ENCODE measurements at regions not wholly inside any gene's neighbourhood (a gene's known extent, or its start where the extent isn't known, plus 50 kb on each side); places are given as distances from the start of the nearest gene placed in this dataset.

GRCh38 chr13:84243340-84243739 is 361.1 kb upstream of the SLITRK1 start:
- no peak overlapping the region for H3K4me3 ChIP-seq (ENCODE audit: low read depth, low read length)
- TF ChIP-seq CTCF (IDR thresholded peaks at IDR 0.05; ENCODE audit: low read depth, low read length) = no peak

- H3K4me3 ChIP-seq (ENCODE audit: low read depth, low read length) = no peak overlapping the region
- no peak for TF ChIP-seq CTCF (IDR thresholded peaks at IDR 0.05; ENCODE audit: low read depth, low read length)
Measured at GRCh38 chr13:84239032-84239431, 356.8 kb upstream of the SLITRK1 start.

- H3K4me3 ChIP-seq (ENCODE audit: low read depth, low read length) = no peak overlapping the region
- TF ChIP-seq CTCF (IDR thresholded peaks at IDR 0.05; ENCODE audit: low read depth, low read length) = no peak
Measured at GRCh38 chr13:84238381-84238780, 356.1 kb upstream of the SLITRK1 start.

GRCh38 chr13:84237143-84237542 is 354.9 kb upstream of the SLITRK1 start:
- no peak overlapping the region for H3K4me3 ChIP-seq (ENCODE audit: low read depth, low read length)
- TF ChIP-seq CTCF (IDR thresholded peaks at IDR 0.05; ENCODE audit: low read depth, low read length) = no peak

- no peak overlapping the region for H3K4me3 ChIP-seq (ENCODE audit: low read depth, low read length)
- no peak for TF ChIP-seq CTCF (IDR thresholded peaks at IDR 0.05; ENCODE audit: low read depth, low read length)
Measured at GRCh38 chr13:84234416-84234815, 352.1 kb upstream of the SLITRK1 start.

GRCh38 chr13:84230568-84230967 is 348.3 kb upstream of the SLITRK1 start:
- TF ChIP-seq CTCF (IDR thresholded peaks at IDR 0.05; ENCODE audit: low read depth, low read length) = no peak
- no peak overlapping the region for H3K4me3 ChIP-seq (ENCODE audit: low read depth, low read length)

- TF ChIP-seq CTCF (IDR thresholded peaks at IDR 0.05; ENCODE audit: low read depth, low read length) = no peak
- H3K4me3 ChIP-seq (ENCODE audit: low read depth, low read length) = no peak overlapping the region
Measured at GRCh38 chr13:84211048-84211447, 328.8 kb upstream of the SLITRK1 start.
